ENCODE measurements at regions not wholly inside any gene's neighbourhood (a gene's known extent, or its start where the extent isn't known, plus 50 kb on each side); places are given as distances from the start of the nearest gene placed in this dataset.

GRCh38 chr1:106814418-106814817, 242.1 kb upstream of the PRMT6 start:
- TF ChIP-seq CTCF (conservative IDR thresholded peaks at IDR 0.05; ENCODE audit: low read depth, low read length) (no peak), EZH2 (IDR thresholded peaks at IDR 0.05; ENCODE audit: borderline replicate concordance, low read depth, low read length, poor library complexity, severe bottlenecking) (no peak)

Data from A673 (cell line).